A673 (cell line): ENCODE measurements at regions not wholly inside any gene's neighbourhood (a gene's known extent, or its start where the extent isn't known, plus 50 kb on each side); places are given as distances from the start of the nearest gene placed in this dataset.

ENCODE experiments used
- BruUV-seq: library from RNA; stranded (reverse); fragments of 400-500 nt; replicated peaks from 2 replicates; lab custom pipeline; 2021; lab: Mats Ljungman, UMichigan
- CTCF ChIA-PET: fragments of 300-600 bp; sonication (Branson Sonifier 250); formaldehyde crosslinking; loops from one replicate; lab custom pipeline; 2022; ENCODE audit warnings: antibody characterized with exemption; lab: Charles Lee
- POLR2A ChIA-PET: fragments of 300-600 bp; sonication (Branson Sonifier 250); formaldehyde crosslinking; loops from one replicate; lab custom pipeline; 2022; ENCODE audit warnings: antibody characterized with exemption; ENCODE audit not compliant: low non-redundant PET; lab: Charles Lee
- DNase-seq: peaks from one replicate; pipeline ENCODE4 v3.0.0-alpha.2; 2015; ENCODE audit warnings: low spot score
- H3K27ac ChIP-seq: fragments of 200-600 bp; sonication (generic); 2 replicates; pipeline ENCODE4 v1.5.1; 2016; ENCODE audit warnings: mixed run types, low read depth, mild to moderate bottlenecking, mixed read lengths, antibody characterized with exemption, low read length; ENCODE audit not compliant: poor library complexity, severe bottlenecking
- H3K27me3 ChIP-seq: fragments of 200-600 bp; sonication (generic); replicated peaks from 2 replicates; pipeline ENCODE4 v1.6.1; 2017; ENCODE audit warnings: mixed run types, low read depth, mild to moderate bottlenecking, mixed read lengths, antibody characterized with exemption, low read length; ENCODE audit not compliant: insufficient read depth, poor library complexity
- H3K36me3 ChIP-seq: fragments of 200-600 bp; sonication (generic); 2 replicates; pipeline ENCODE4 v1.6.1; 2016; ENCODE audit warnings: mixed run types, mild to moderate bottlenecking, mixed read lengths, antibody characterized with exemption, low read length; ENCODE audit not compliant: insufficient read depth, poor library complexity, severe bottlenecking
- H3K4me1 ChIP-seq: fragments of 200-600 bp; sonication (generic); 2 replicates; pipeline ENCODE4 v1.6.1; 2017; ENCODE audit warnings: mixed run types, mild to moderate bottlenecking, mixed read lengths, antibody characterized with exemption, low read length; ENCODE audit not compliant: insufficient read depth, poor library complexity, severe bottlenecking
- H3K4me3 ChIP-seq: fragments of 200-600 bp; sonication (generic); 2 replicates; pipeline ENCODE4 v1.5.1; 2016; ENCODE audit warnings: low read depth, mixed run types, mild to moderate bottlenecking, mixed read lengths, low read length; ENCODE audit not compliant: poor library complexity, severe bottlenecking
- H3K9me3 ChIP-seq: fragments of 200-600 bp; sonication (generic); 2 replicates; pipeline ENCODE4 v1.6.1; 2016; ENCODE audit warnings: mixed run types, low read depth, mild to moderate bottlenecking, mixed read lengths, antibody characterized with exemption, low read length; ENCODE audit not compliant: poor library complexity, severe bottlenecking
- CTCF ChIP-seq: fragments of 300-800, 200-600 bp; sonication (generic); conservative IDR thresholded peaks from 2 replicates; pipeline ENCODE4 v1.5.1; 2017; ENCODE audit warnings: low read depth, mild to moderate bottlenecking, antibody characterized with exemption, low read length, moderate library complexity, mixed read lengths
- EZH2 ChIP-seq: fragments of 200-600 bp; sonication (generic); IDR thresholded peaks from 2 replicates; pipeline ENCODE4 v1.6.1; 2017; ENCODE audit warnings: borderline replicate concordance, low read depth, mild to moderate bottlenecking, mixed read lengths, antibody characterized with exemption, low read length; ENCODE audit not compliant: poor library complexity, severe bottlenecking
- intact Hi-C: fragments of 100-400 bp; cut with micrococcal nuclease; formaldehyde crosslinking; loops from one replicate; pipeline ENCODE4 v1.10.0; 2022; ENCODE audit not compliant: unreplicated experiment

- H3K27ac ChIP-seq, result no peak overlapping the region
- intact Hi-C loops, result no loop called here
- no peak for TF ChIP-seq EZH2
- TF ChIP-seq CTCF, result no peak
- no TSS peak for BruUV-seq
- DNase-seq, result no peak
- H3K9me3 ChIP-seq, result peaks cover 4% of the 10 kb centered on the region
- POLR2A ChIA-PET, result no interaction called here
- H3K4me3 ChIP-seq, result no peak overlapping the region
- no peaks in the 10 kb centered on the region for H3K4me1 ChIP-seq
- H3K27me3 ChIP-seq, result no peaks in the 10 kb centered on the region
- CTCF ChIA-PET, result no interaction called here
- H3K36me3 ChIP-seq, result no peaks in the 10 kb centered on the region
These were observed 255.8 kb upstream of the SASH1 start for GRCh38 chr6:148086843-148087242.

- no peak overlapping the region for H3K27ac ChIP-seq
- no peaks in the 10 kb centered on the region for H3K36me3 ChIP-seq
- H3K4me3 ChIP-seq, result no peak overlapping the region
- DNase-seq, result no peak
- intact Hi-C loops, result no loop called here
- no TSS peak for BruUV-seq
- CTCF ChIA-PET, result no interaction called here
- peaks cover 4% of the 10 kb centered on the region for H3K9me3 ChIP-seq
- H3K4me1 ChIP-seq, result no peaks in the 10 kb centered on the region
- POLR2A ChIA-PET, result no interaction called here
- H3K27me3 ChIP-seq, result no peaks in the 10 kb centered on the region
- TF ChIP-seq CTCF, result no peak
- TF ChIP-seq EZH2, result no peak
These were observed 255.0 kb upstream of the SASH1 start for GRCh38 chr6:148087659-148088058.

- no peak for TF ChIP-seq EZH2
- no peak for TF ChIP-seq CTCF
- Histone ChIP-seq H3K27me3 (no peaks in the 10 kb centered on the region), H3K4me3 (no peak overlapping the region), H3K4me1 (no peaks in the 10 kb centered on the region), H3K36me3 (no peaks in the 10 kb centered on the region), H3K27ac (no peak overlapping the region), H3K9me3 (peaks cover 4% of the 10 kb centered on the region)
- ChIA-PET CTCF (no interaction called here), POLR2A (no interaction called here)
- intact Hi-C loops, result no loop called here
- no TSS peak for BruUV-seq
- no peak for DNase-seq
These were observed 252.3 kb upstream of the SASH1 start for GRCh38 chr6:148090326-148090725.
